NOMO-1 treated with dmso at 0.1 percent for 144 hours (cell line): ENCODE measurements at regions not wholly inside any gene's neighbourhood (a gene's known extent, or its start where the extent isn't known, plus 50 kb on each side); places are given as distances from the start of the nearest gene placed in this dataset.

ENCODE experiments used
- DNase-seq: peaks from one replicate; lab custom pipeline; 2025; ENCODE audit not compliant: unreplicated experiment; lab: John Stamatoyannopoulos, UW

- DNase-seq = no peak
Observed at GRCh38 chr7:115883629-115884028, 146.9 kb downstream of the TFEC start.

DNA sequence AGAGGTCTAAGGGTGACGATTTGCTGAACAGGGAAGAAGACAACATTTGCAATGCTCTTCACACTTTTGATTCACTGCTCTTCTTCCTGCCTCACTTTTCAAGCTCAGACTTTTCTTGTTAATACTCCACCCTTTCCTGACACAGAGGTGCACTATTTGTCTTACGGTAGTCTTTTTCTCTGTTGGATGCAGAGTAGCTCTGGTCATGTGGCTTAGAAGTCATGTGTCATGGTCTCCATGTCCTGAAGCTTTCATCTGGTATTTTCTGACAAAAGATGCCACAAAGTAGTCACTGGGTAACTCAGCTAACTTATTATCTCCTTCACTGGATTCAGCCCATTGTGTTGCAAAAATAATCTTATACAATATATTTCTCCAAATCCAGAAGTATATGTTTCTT lies 149.1 kb downstream of the TFEC start:
- DNase-seq = no peak

- no peak for DNase-seq
Observed at GRCh38 chr7:115879171-115879570, 151.4 kb downstream of the TFEC start.

GRCh38 chr7:115869801-115870200 lies 160.8 kb downstream of the TFEC start:
- no peak for DNase-seq

- DNase-seq = no peak
Observed at GRCh38 chr7:115869190-115869589, 161.4 kb downstream of the TFEC start.

DNA sequence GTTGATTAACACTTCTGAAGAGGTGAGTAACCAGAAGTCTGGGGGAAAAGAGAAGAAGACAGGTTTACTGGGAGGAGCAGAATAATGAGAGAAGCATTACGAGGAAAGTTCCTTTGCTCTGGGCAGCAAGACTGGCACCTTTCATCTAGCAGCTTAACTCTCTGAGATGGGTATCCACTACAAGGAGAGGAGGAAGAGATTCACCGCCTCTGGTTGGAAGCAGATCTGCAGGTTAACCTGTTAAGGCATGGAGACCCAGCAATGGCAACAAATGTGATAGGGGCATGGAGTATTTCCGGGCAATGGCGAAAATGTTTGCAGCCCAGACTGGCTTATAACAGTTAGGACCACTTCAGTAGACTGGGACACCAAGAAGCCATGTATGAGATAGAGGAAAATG lies 162.2 kb downstream of the TFEC start:
- DNase-seq = no peak

DNA sequence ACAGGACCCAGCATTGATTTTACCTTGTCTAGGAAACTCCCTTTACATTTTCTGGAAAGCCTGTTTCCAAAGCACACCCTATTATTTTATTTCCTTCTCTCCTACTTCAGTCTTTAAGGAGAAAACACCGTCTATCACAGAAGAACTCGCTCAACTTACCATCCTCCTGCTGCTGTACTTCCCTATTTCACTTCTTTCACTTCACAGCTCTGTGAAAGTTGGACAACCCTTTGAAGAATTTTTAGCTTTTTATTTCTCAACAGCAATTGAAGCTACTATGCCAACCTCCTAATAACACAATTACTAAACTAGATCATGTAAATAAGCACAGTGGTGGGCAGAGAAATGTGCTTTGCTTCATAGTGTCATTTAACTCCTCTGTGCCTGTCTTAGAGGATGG lies 166.5 kb downstream of the TFEC start:
- DNase-seq = peak; percentile 7

DNA sequence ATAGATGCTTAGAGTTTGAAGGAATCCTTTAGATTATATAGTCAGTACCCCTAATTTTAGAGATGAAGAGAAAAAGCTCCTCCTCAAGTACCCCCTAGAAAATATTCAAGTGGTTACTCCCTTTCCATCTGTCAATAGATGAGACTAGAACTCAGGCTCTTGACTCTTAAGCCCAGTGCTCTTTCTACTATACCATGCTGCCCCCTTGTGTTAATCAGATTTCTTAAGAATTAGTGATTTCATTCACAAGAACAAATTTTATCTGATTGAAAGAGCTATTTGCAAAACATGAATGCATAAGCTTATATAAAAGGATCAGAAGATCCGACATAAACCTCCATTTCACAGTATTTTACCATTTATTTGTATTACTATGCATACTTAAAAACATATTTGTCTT lies 179.3 kb downstream of the TFEC start:
- DNase-seq = no peak

DNA sequence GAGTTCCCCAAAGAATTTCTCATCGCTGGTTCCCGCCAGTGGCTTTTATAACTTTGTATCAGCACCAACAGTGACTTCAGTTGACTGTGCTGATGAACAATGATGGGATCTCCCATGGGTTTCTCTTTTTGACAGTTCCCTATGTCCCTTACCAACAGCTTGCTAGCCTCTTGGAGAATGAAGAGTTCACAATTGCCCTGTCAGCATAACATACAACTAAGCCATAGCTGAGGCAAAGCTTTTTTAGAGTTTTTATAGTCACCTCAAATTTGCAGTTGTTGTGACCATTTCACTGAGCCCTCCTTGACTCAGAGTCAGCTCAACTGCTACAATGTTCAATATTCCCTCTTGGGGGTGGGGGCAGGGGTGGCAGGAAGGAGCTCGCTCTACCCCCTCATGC lies 179.8 kb downstream of the TFEC start:
- no peak for DNase-seq

DNA sequence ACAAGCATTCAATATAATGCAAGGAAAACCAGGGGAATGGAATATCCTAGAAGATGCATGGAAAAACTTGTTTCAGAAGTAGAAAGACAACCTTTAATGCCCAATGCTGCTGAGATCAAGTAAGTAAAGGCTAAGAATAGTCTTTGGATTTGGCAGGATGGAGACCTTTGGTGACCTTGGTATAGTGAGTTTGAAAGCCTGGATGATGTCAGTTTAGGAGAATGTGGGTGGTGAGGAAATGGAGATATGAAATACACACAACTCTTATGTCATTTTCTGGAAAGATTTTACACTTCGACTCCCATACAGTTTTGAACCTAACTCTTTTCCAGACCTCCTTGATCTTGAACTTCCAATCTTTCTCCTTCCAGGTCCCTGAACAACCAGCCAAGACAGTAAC lies 185.7 kb downstream of the TFEC start:
- DNase-seq = no peak

DNA sequence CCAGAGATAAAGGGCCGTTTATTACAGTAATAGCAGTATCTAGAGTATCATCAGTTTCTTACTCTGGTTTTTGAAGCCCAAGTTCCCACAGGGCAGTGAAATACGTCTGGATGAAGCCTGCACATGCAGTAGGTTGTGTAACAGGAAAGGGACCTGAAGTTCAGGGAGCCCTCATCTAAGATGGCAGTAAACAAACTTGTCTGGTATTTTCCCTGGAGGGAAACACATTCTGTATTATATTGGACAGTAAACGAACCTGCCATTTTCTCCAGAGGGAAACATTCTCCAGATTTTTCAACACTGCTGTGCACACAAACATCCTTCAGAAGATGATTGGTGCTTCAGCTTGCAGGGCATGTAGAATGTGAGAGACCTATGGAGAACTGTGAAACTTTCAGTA lies 189.9 kb downstream of the TFEC start:
- no peak for DNase-seq

GRCh38 chr7:115838829-115839228 lies 191.7 kb downstream of the TFEC start:
- DNase-seq = no peak

DNA sequence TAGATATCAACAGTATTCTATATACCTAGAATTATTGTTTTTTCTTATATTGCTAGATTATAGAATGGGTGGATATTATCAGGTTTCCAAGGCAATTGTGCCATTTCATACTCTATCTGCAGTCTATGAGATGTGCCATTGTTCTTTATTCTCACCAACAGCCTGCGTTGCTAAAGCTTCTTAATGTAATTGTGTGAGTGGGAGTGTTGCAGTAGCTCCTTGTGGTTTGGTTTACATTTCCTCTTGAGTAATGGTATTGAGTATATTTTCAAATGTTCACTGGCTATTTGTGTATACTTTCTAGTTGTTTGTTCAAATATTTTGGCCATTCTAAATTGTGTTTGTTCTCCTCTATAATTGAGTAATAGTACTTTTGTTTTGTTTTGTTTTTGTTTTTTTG lies 199.2 kb downstream of the TFEC start:
- DNase-seq = no peak

- no peak for DNase-seq
Observed at GRCh38 chr7:115827305-115828045, 203.1 kb downstream of the TFEC start.

DNA sequence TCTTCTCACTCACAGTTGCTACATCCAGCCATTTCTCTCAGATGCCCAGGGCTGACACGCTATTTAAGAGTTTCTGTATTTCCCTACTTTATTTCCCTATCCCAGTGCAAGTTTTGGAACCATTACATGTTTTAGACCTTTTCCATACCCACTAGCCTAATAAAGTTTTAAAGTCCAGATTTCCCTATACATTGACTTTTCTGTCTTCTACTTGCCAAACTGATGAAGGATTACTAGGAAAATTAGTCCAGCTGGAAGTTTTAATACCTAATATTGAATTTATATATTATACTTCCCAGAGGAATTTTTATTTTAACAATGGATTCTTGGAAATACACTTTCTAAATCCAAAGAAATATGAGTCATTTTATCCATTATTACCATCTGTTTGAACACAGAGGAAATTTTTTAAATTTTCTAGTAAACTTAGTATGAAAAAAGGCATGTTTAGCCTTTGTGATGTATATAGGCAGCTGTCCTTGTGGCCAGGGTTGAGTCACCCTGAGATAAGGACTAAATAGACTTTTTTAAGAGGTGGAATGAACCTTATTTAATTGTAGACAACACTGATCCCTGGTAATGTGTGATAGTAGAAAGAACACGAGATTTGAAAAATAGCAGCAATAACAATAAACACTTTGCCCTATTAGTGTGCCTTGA lies 205.0 kb downstream of the TFEC start:
- DNase-seq = no peak

GRCh38 chr7:115822801-115823200 lies 207.8 kb downstream of the TFEC start:
- no peak for DNase-seq

- DNase-seq = no peak
Observed at GRCh38 chr7:115822380-115822779, 208.2 kb downstream of the TFEC start.

- DNase-seq = no peak
Observed at GRCh38 chr7:115816318-115816974, 214.1 kb downstream of the TFEC start.

DNA sequence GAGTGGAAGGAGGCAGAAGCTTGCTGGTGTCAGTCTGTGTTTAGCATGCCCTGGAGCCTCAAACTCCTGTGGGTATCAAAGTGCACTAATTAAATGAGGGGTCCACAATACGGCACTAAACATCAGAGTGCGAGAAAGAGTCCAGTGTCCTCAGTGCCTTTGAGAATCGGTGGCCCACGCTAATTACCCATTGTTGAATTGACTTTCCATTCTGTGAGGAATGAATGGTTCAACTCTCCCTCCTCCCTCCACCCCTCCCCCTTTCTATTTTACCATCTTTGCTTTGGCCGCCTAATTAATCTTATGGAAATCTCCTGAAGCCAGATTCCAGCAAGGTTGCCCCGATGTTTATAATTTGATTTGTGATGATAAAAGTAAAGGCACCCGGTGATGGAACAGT lies 217.8 kb downstream of the TFEC start:
- DNase-seq = no peak

DNA sequence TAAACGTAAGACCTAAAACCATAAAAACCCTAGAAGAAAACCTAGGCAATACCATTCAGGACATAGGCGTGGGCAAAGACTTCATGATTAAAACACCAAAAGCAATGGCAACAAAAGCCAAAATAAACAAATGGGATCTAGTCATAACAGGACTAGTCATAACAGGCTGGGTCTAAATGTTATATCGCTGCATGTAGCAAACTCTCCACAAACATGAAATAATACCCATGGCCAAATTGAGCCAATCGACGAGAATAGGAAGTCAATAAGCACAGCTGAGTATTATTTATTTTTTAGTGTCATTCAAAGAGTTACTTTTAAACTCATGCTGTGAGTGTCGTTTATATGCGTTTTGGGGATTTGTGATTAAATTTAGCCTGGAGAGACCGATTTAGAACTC lies 225.1 kb downstream of the TFEC start:
- DNase-seq = no peak

DNA sequence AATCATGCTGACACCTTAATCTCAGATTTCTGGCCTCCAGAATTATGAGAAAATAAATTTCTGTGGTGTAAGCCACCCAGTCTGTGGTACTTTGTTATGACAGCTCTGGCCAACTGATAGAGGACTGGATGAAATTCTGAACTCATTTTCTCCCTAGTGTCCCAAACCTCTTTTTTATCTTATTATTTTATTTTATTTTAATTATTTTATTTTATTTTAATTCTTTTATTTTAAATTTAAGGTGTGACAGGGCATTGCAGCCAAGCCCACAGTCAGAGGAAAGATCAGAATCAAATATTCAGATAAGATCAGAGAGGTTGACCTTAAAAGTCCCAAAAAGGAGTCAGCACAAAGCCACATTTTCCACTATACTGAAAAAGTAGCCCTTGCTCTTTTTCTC lies 228.1 kb downstream of the TFEC start:
- no peak for DNase-seq

DNA sequence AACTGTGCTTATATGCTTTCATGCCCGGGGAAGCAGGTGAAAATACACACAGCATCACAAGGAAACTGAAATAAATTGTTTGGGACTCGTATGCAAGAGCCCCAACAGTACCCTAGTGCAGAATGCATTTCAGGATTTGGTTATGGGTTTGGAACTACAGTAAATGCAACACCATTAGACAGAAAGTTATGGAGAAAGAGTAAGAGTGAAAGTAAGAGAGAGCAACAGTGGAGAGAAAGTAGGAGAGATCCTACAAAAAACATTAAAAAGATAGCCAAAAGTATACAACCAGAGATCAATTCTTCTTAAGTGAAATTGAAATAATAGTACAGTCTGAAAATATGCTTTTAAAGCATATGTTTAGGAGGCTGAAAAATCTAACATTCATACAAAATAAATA lies 231.1 kb downstream of the TFEC start:
- DNase-seq = no peak
